Mucosa of descending colon (tissue), 3 donors: ENCODE measurements at regions not wholly inside any gene's neighbourhood (a gene's known extent, or its start where the extent isn't known, plus 50 kb on each side); places are given as distances from the start of the nearest gene placed in this dataset.

Experiments used
- ATAC-seq: fragments of 200-7000 bp; cut with Tn5 transposase; one replicate; pipeline ENCODE4 v1.9.1; 2020; ENCODE audit warnings: mild to moderate bottlenecking, moderate library complexity
- DNase-seq, 3 donors: peaks; one replicate each; pipeline ENCODE4 v3.0.0-alpha.2; 2020
- H3K36me3 ChIP-seq: fragments of 200-600 bp; one replicate; pipeline ENCODE4 v1.8.0; 2021; ENCODE audit warnings: low read depth, mild to moderate bottlenecking
- H3K4me1 ChIP-seq: fragments of 200-600 bp; one replicate; pipeline ENCODE4 v1.8.0; 2021; ENCODE audit warnings: low read depth, mild to moderate bottlenecking
- H3K4me3 ChIP-seq: fragments of 200-600 bp; one replicate; pipeline ENCODE4 v1.8.0; 2021; ENCODE audit warnings: mild to moderate bottlenecking
- H3K9me3 ChIP-seq: fragments of 200-600 bp; one replicate; pipeline ENCODE4 v1.8.0; 2021; ENCODE audit warnings: mild to moderate bottlenecking
- CTCF ChIP-seq: fragments of 200-600 bp; IDR thresholded peaks from one replicate; pipeline ENCODE4 v1.8.0; 2022; ENCODE audit warnings: antibody characterized with exemption, mild to moderate bottlenecking
- intact Hi-C, 2 donors: fragments of 100-400 bp; cut with DNase I in 1 of 2; cut with micrococcal nuclease in 1 of 2; formaldehyde crosslinking; loops; one replicate each; pipeline versions ENCODE4 v1.11.0 to v1.11.1; 2022; cut with DNase I, micrococcal nuclease
- donor health status: DM: no; HTN: no; CAD: no; lungs with moderate emphysema.
- donor health status: DM: no; HTN: no; CAD: no.
- donor health status: DM: no; HTN: yes; CAD: no.

GRCh38 chr1:88252745-88253144, 431.3 kb upstream of the PKN2 start:
- Histone ChIP-seq H3K9me3 (no peaks in the 10 kb centered on the region), H3K36me3 (no peaks in the 10 kb centered on the region), H3K4me1 (no peaks in the 10 kb centered on the region), H3K4me3 (no peak overlapping the region)
- ATAC-seq: no peak
- intact Hi-C loops: no loop called here
- no peak for TF ChIP-seq CTCF
- no peak for DNase-seq

- no peaks in the 10 kb centered on the region for H3K9me3 ChIP-seq
- no peak for TF ChIP-seq CTCF
- H3K4me3 ChIP-seq: no peak overlapping the region
- intact Hi-C loops: no loop called here
- ATAC-seq (no peak), DNase-seq (no peak)
- no peaks in the 10 kb centered on the region for H3K4me1 ChIP-seq
- H3K36me3 ChIP-seq: no peaks in the 10 kb centered on the region
Measured at GRCh38 chr1:88265606-88266005, 418.5 kb upstream of the PKN2 start.

- Histone ChIP-seq H3K4me1 (no peaks in the 10 kb centered on the region), H3K36me3 (no peaks in the 10 kb centered on the region), H3K9me3 (no peaks in the 10 kb centered on the region), H3K4me3 (no peak overlapping the region)
- no peak for TF ChIP-seq CTCF
- DNase-seq (no peak), ATAC-seq (no peak)
- intact Hi-C loops: no loop called here
Measured at GRCh38 chr1:88266051-88266450, 418.0 kb upstream of the PKN2 start.

GRCh38 chr1:88272216-88272615, 411.9 kb upstream of the PKN2 start:
- ATAC-seq (no peak), DNase-seq (no peak)
- no peak for TF ChIP-seq CTCF
- H3K9me3 ChIP-seq: no peaks in the 10 kb centered on the region
- intact Hi-C loops: no loop called here
- no peaks in the 10 kb centered on the region for H3K4me1 ChIP-seq
- H3K4me3 ChIP-seq: no peak overlapping the region
- H3K36me3 ChIP-seq: no peaks in the 10 kb centered on the region

GRCh38 chr1:88274431-88274830, 409.6 kb upstream of the PKN2 start:
- TF ChIP-seq CTCF: no peak
- DNase-seq (no peak), ATAC-seq (no peak)
- intact Hi-C loops: no loop called here
- Histone ChIP-seq H3K4me3 (no peak overlapping the region), H3K4me1 (no peaks in the 10 kb centered on the region), H3K9me3 (no peaks in the 10 kb centered on the region), H3K36me3 (no peaks in the 10 kb centered on the region)

- H3K4me3 ChIP-seq: no peak overlapping the region
- no peaks in the 10 kb centered on the region for H3K36me3 ChIP-seq
- TF ChIP-seq CTCF: no peak
- ATAC-seq (no peak), DNase-seq (no peak)
- intact Hi-C loops: no loop called here
- H3K9me3 ChIP-seq: no peaks in the 10 kb centered on the region
- H3K4me1 ChIP-seq: no peaks in the 10 kb centered on the region
Measured at GRCh38 chr1:88275259-88275862, 408.7 kb upstream of the PKN2 start.
